Activated B cell treated with CpG ODN at 0.5 μM for 24 hours (primary cell): ENCODE measurements at regions not wholly inside any gene's neighbourhood (a gene's known extent, or its start where the extent isn't known, plus 50 kb on each side); places are given as distances from the start of the nearest gene placed in this dataset.

Source experiments
- ATAC-seq: fragments of 200-7000 bp; cut with Tn5 transposase; one replicate; pipeline ENCODE4 v1.10.0; 2021; ENCODE audit warnings: low read depth, mild to moderate bottlenecking, moderate library complexity
- CTCF ChIA-PET: fragments of 350-600 bp; sonication (Branson Sonifier 250); formaldehyde crosslinking; loops from one replicate; lab custom pipeline; 2021; ENCODE audit warnings: antibody characterized with exemption; lab: Charles Lee
- POLR2A ChIA-PET: fragments of 350-600 bp; sonication (Branson Sonifier 250); formaldehyde crosslinking; loops from one replicate; lab custom pipeline; 2021; ENCODE audit warnings: antibody characterized with exemption; lab: Charles Lee
- DNase-seq: peaks from one replicate; pipeline ENCODE4 v3.0.0; 2022
- H3K27ac Mint-ChIP-seq: one replicate; pipeline ENCODE4 v1.8.0; 2020; ENCODE audit warnings: mixed read lengths
- H3K27me3 Mint-ChIP-seq: one replicate; pipeline ENCODE4 v1.8.0; 2021; ENCODE audit warnings: mixed read lengths
- H3K36me3 Mint-ChIP-seq: one replicate; pipeline ENCODE4 v1.8.0; 2021; ENCODE audit warnings: low read depth, mixed read lengths
- H3K4me1 Mint-ChIP-seq: one replicate; pipeline ENCODE4 v1.8.0; 2021; ENCODE audit warnings: mixed read lengths
- H3K4me3 Mint-ChIP-seq: one replicate; pipeline ENCODE4 v1.8.0; 2020; ENCODE audit warnings: mild to moderate bottlenecking, mixed read lengths
- H3K9me3 Mint-ChIP-seq: one replicate; pipeline ENCODE4 v1.8.0; 2020; ENCODE audit warnings: mixed read lengths
- intact Hi-C: fragments of 100-400 bp; cut with micrococcal nuclease; formaldehyde crosslinking; loops from one replicate; pipeline ENCODE4 v1.15.1; 2024
- TF ChIP-seq, protein P1 (sequence below): fragments of 200-600 bp; IDR thresholded peaks from one replicate; pipeline ENCODE4 v1.8.0; 2022; ENCODE audit warnings: antibody characterized with exemption, mild to moderate bottlenecking

DNA sequence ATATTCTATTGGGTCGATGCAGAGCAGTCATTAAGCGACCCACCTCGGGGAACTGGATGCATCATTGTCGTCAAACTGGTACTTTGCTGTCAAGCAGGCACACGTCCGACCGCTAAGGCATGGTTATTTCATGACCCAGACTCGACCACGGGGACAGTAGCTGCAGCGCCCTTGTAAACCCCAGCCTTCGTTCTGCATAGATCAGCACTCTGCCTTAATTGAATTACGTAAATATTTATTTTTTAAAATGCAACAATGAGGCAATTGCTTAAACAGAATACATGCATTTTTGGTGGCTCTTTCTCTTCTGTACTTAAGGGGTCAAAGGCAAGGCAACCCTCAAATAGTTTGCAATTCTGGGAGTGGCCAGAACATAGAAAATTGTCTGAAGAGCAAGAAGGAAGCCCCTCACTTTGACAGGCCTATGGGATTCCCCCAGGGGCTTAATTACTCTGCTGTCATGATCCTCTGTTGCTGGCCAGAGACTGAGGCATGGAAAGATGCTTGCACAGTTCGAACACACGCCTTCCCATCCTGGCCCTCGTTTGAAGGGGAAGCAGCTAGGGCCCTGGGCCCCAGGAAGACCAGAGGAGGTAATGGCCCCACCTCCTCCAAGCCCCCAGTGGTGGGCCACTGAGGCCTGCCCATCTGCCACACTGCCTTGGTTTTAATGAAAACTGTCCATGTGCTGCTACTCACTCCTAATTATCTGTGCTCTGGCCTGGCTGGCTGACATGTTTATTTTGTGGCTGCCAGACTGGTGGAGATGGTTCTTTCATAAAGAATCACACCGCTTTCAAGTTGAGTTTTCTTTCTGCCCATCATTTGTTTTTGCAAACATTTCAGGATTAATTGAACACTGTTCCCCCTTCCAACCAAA is 169.7 kb upstream of the MAST4 start:
- H3K4me3 Mint-ChIP-seq: no peak overlapping the region
- H3K9me3 Mint-ChIP-seq: peaks cover 15% of the 10 kb centered on the region
- DNase-seq: no peak
- intact Hi-C loops: no loop called here
- H3K27ac Mint-ChIP-seq: no peak overlapping the region
- peaks cover 3% of the 10 kb centered on the region for H3K36me3 Mint-ChIP-seq
- ChIA-PET CTCF (no interaction called here), POLR2A (no interaction called here)
- TF ChIP-seq, protein P1, sequence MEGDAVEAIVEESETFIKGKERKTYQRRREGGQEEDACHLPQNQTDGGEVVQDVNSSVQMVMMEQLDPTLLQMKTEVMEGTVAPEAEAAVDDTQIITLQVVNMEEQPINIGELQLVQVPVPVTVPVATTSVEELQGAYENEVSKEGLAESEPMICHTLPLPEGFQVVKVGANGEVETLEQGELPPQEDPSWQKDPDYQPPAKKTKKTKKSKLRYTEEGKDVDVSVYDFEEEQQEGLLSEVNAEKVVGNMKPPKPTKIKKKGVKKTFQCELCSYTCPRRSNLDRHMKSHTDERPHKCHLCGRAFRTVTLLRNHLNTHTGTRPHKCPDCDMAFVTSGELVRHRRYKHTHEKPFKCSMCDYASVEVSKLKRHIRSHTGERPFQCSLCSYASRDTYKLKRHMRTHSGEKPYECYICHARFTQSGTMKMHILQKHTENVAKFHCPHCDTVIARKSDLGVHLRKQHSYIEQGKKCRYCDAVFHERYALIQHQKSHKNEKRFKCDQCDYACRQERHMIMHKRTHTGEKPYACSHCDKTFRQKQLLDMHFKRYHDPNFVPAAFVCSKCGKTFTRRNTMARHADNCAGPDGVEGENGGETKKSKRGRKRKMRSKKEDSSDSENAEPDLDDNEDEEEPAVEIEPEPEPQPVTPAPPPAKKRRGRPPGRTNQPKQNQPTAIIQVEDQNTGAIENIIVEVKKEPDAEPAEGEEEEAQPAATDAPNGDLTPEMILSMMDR: no peak
- no peaks in the 10 kb centered on the region for H3K4me1 Mint-ChIP-seq
- ATAC-seq: no peak
- H3K27me3 Mint-ChIP-seq: peaks cover 6% of the 10 kb centered on the region

DNA sequence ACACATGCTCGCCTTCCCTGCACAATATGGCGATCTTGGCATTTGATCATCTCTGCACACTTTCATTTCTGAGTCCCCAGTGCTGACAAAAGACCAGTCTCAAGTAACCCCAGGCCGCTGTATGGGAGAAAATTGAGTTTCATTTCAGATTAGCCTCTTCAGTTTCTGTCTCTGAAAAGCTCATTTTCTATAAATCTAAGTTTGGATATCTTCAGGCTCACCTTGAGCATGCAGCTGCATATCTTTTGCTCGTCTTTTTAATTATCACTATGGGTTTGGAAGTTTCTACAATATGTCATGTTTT is 169.1 kb upstream of the MAST4 start:
- peaks cover 6% of the 10 kb centered on the region for H3K27me3 Mint-ChIP-seq
- ATAC-seq: no peak
- POLR2A ChIA-PET: no interaction called here
- H3K27ac Mint-ChIP-seq: no peak overlapping the region
- CTCF ChIA-PET: no interaction called here
- no peak for DNase-seq
- H3K4me1 Mint-ChIP-seq: no peaks in the 10 kb centered on the region
- intact Hi-C loops: no loop called here
- H3K36me3 Mint-ChIP-seq: peaks cover 3% of the 10 kb centered on the region
- H3K4me3 Mint-ChIP-seq: no peak overlapping the region
- peaks cover 16% of the 10 kb centered on the region for H3K9me3 Mint-ChIP-seq
- TF ChIP-seq, protein P1: no peak

DNA sequence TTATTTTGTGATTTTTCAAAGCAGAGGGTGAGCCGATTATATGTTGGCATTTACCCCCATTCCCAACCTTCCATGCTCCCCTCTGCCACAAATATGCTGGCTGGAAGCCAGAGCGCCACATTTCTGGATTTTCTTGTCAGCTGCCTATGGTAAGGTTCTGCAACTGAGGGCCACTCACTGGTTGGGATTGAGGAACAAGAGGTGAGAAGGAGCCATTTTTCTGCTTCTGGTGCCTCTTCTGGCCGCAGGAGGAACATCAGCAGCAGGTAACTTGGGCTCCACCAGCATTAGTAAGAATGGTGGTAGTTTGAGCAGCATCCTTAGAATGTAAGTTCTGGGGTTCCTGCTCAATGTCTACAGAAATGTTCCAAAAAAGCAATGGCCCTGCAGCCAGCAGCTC is 159.5 kb upstream of the MAST4 start:
- ChIA-PET CTCF (no interaction called here), POLR2A (no interaction called here)
- DNase-seq (no peak), ATAC-seq (no peak)
- Mint-ChIP-seq H3K27ac (no peak overlapping the region), H3K27me3 (no peaks in the 10 kb centered on the region), H3K36me3 (no peaks in the 10 kb centered on the region), H3K9me3 (peaks cover 3% of the 10 kb centered on the region), H3K4me1 (peaks cover 3% of the 10 kb centered on the region), H3K4me3 (no peak overlapping the region)
- intact Hi-C loops: no loop called here
- TF ChIP-seq, protein P1: no peak

DNA sequence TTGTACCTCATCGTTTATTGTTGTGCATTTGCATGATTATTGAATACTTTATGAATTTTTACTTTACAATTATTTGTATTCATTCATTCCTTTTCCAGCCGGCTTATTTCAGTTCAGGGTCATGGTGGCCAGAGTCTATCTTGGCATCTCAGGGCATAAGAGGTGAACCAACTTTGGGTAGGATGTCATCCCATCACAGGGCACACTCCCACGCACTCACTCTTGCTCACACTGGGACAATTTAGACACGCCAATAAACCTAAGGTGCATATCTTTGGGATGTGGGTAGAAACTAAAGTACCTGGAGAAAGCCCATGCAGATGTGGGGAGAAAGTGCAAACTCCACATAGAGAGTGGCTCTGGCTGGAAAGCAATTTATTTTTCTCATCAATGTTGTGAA is 158.1 kb upstream of the MAST4 start:
- DNase-seq (no peak), ATAC-seq (no peak)
- no peaks in the 10 kb centered on the region for H3K27me3 Mint-ChIP-seq
- H3K27ac Mint-ChIP-seq: no peak overlapping the region
- no peak overlapping the region for H3K4me3 Mint-ChIP-seq
- intact Hi-C loops: no loop called here
- no peaks in the 10 kb centered on the region for H3K9me3 Mint-ChIP-seq
- ChIA-PET POLR2A (no interaction called here), CTCF (no interaction called here)
- no peaks in the 10 kb centered on the region for H3K36me3 Mint-ChIP-seq
- H3K4me1 Mint-ChIP-seq: peaks cover 3% of the 10 kb centered on the region
- TF ChIP-seq, protein P1: no peak

DNA sequence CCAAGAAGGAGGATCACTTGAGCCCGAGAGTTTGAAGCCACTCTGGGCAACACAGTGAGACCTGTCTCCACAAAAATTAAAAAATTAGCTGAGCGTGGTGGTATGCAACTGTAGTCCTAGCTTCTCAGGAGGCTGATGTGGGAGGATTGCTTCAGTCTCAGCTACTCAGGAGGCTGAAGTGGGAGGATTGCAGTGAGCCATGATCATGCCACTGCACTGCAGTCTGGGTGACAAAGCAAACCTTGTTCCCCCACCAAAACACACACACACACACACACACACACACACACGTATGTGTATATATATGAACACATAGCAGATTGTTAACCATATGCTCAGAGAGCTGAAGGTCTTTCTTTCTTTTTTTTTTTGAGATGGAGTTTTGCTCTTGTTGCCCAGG is 157.5 kb upstream of the MAST4 start:
- H3K4me3 Mint-ChIP-seq: no peak overlapping the region
- TF ChIP-seq, protein P1: no peak
- no peak for ATAC-seq
- no peak for DNase-seq
- H3K27me3 Mint-ChIP-seq: no peaks in the 10 kb centered on the region
- POLR2A ChIA-PET: no interaction called here
- H3K36me3 Mint-ChIP-seq: no peaks in the 10 kb centered on the region
- no peaks in the 10 kb centered on the region for H3K9me3 Mint-ChIP-seq
- CTCF ChIA-PET: interaction anchor here (1.2 kb wide), 1 partner anchor 318 kb away, joined by 4 read pairs; no protein-coding TSS in a partner anchor
- no peak overlapping the region for H3K27ac Mint-ChIP-seq
- intact Hi-C loops: no loop called here
- H3K4me1 Mint-ChIP-seq: peaks cover 3% of the 10 kb centered on the region
